Pancreas (tissue), 10 donors: ENCODE measurements at regions not wholly inside any gene's neighbourhood (a gene's known extent, or its start where the extent isn't known, plus 50 kb on each side); places are given as distances from the start of the nearest gene placed in this dataset.
A peak's percentile ranks its signal among the peaks of the same experiment; 100 is the strongest.

Experiments used
- ATAC-seq, 4 donors: fragments of 200-7000 bp; cut with Tn5 transposase; one replicate each; pipeline versions ENCODE4 v1.8.0 to v1.9.1; 2020; ENCODE audit warnings: mild to moderate bottlenecking in 4 of 4, moderate library complexity in 4 of 4
- DNase-seq, 6 donors: peaks; one replicate each; pipeline ENCODE4 v3.0.0-alpha.2; 2020
- FAIRE-seq: peaks from 2 replicates; lab custom pipeline; 2012; peaks lifted over from hg19 to GRCh38; lab: Jason Lieb, UNC
- H3K27ac ChIP-seq, 4 donors: fragments of 200-600 bp; sonication (generic); 1 replicate in 3 of 4; 2 replicates in 1 of 4; pipeline versions ENCODE4 v1.5.0 to v1.8.0; 2020
- H3K27me3 ChIP-seq, 4 donors: fragments of 200-600 bp; one replicate each; pipeline ENCODE4 v1.8.0; 2021
- H3K36me3 ChIP-seq, 3 donors: fragments of 200-600 bp; sonication (generic) in 1 of 3; one replicate each; pipeline versions ENCODE4 v1.5.0 to v1.8.0; 2020 to 2021
- H3K4me1 ChIP-seq, 3 donors: fragments of 200-600 bp; one replicate each; pipeline ENCODE4 v1.8.0; 2021
- H3K4me3 ChIP-seq, 4 donors: fragments of 200-600 bp; sonication (generic) in 2 of 4; one replicate each; pipeline versions ENCODE4 v1.5.0 to v1.8.0; 2020 to 2021
- H3K9me3 ChIP-seq, 4 donors: fragments of 200-600 bp; one replicate each; pipeline ENCODE4 v1.8.0; 2021
- CTCF ChIP-seq, 4 donors: fragments of 200-600 bp; sonication (generic) in 3 of 4; IDR thresholded peaks; one replicate each; pipeline versions ENCODE4 v1.5.0 to v1.8.0; 2021; ENCODE audit warnings: antibody characterized with exemption in 4 of 4
- WGBS, 2 donors: extraction: QIAGEN DNeasy Blood & Tissue Kit; methylation state at CpG; one replicate each; pipeline ENCODE4 v1.1.7; 2013; 5-methylcytosine and 5-hydroxymethylcytosine counted together
- intact Hi-C, 3 donors: fragments of 100-400 bp; cut with DNase I; formaldehyde crosslinking; loops; one replicate each; pipeline versions ENCODE4 v1.11.1 to v1.14.2; 2022
- donor health status: healthy with polysubstance abuse.
- donor health status: DM: no; HTN: no; CAD: no; lungs with moderate emphysema.
- donor health status: DM: no; HTN: no; CAD: no.
- donor health status: control.
- donor health status: control.
- donor health status: Bipolar disorder and iron deficiency.
- donor health status: DM: yes; HTN: yes; CAD: no.
- donor health status: DM: no; HTN: no; CAD: no.
- donor health status: DM: no; HTN: no; CAD: no.
- donor health status: DM: yes; HTN: yes; CAD: no.

- WGBS, 2 donors, result 77 to 85% methylated on average over 1 of the region's 1 CpG
- no peak overlapping the region for H3K27ac ChIP-seq
- no peaks in the 10 kb centered on the region for H3K27me3 ChIP-seq
- no peaks in the 10 kb centered on the region for H3K9me3 ChIP-seq
- intact Hi-C loops, result no loop called here
- no peak overlapping the region for H3K4me3 ChIP-seq
- ATAC-seq, result no peak
- no peak for FAIRE-seq
- DNase-seq, result no peak
- no peak for TF ChIP-seq CTCF (IDR thresholded peaks at IDR 0.05)
- H3K4me1 ChIP-seq, result no peaks in the 10 kb centered on the region
- H3K36me3 ChIP-seq, result no peaks in the 10 kb centered on the region
Observed at GRCh38 chr9:20270161-20270560, 352.1 kb downstream of the MLLT3 start.

- no peaks in the 10 kb centered on the region for H3K9me3 ChIP-seq
- no peaks in the 10 kb centered on the region for H3K36me3 ChIP-seq
- TF ChIP-seq CTCF (IDR thresholded peaks at IDR 0.05), result no peak
- no peaks in the 10 kb centered on the region for H3K4me1 ChIP-seq
- WGBS, 2 donors, result 72 to 91% methylated on average over 2 of the region's 2 CpGs
- no peak overlapping the region for H3K27ac ChIP-seq
- H3K27me3 ChIP-seq, result no peaks in the 10 kb centered on the region
- no peak for FAIRE-seq
- no peak for DNase-seq
- intact Hi-C loops, result no loop called here
- ATAC-seq, result no peak
- no peak overlapping the region for H3K4me3 ChIP-seq
Observed at GRCh38 chr9:20269620-20270019, 352.7 kb downstream of the MLLT3 start.

- no peaks in the 10 kb centered on the region for H3K9me3 ChIP-seq
- intact Hi-C loops, result no loop called here
- WGBS, 2 donors, result 84 to 91% methylated on average over 7 of the region's 7 CpGs
- no peak overlapping the region for H3K4me3 ChIP-seq
- no peaks in the 10 kb centered on the region for H3K36me3 ChIP-seq
- FAIRE-seq, result no peak
- H3K27me3 ChIP-seq, result no peaks in the 10 kb centered on the region
- DNase-seq, result no peak
- ATAC-seq, result no peak
- no peak overlapping the region for H3K27ac ChIP-seq
- TF ChIP-seq CTCF (IDR thresholded peaks at IDR 0.05), result no peak
- H3K4me1 ChIP-seq, result no peaks in the 10 kb centered on the region
Observed at GRCh38 chr9:20264896-20265295, 357.4 kb downstream of the MLLT3 start.

- 26 to 36% methylated on average over 4 of the region's 4 CpGs for WGBS, 2 donors
Observed at GRCh38 chr9:20262611-20263010, 359.7 kb downstream of the MLLT3 start.

More at GRCh38 chr9:20262611-20263010, 359.7 kb downstream of the MLLT3 start:
- H3K9me3 ChIP-seq, result no peaks in the 10 kb centered on the region
- H3K27ac ChIP-seq, result no peak overlapping the region
- no peaks in the 10 kb centered on the region for H3K36me3 ChIP-seq
- intact Hi-C loops, result no loop called here
- H3K27me3 ChIP-seq, result no peaks in the 10 kb centered on the region
- TF ChIP-seq CTCF (IDR thresholded peaks at IDR 0.05), result no peak
- FAIRE-seq, result no peak
- DNase-seq, result peak in 1 of 6 donors; percentile 13
- no peaks in the 10 kb centered on the region for H3K4me1 ChIP-seq
- peak in 3 of 4 donors; percentile 49 to 81 (median 66) for ATAC-seq
- no peak overlapping the region for H3K4me3 ChIP-seq
